Thyroid gland (tissue), 4 donors: ENCODE measurements at regions not wholly inside any gene's neighbourhood (a gene's known extent, or its start where the extent isn't known, plus 50 kb on each side); places are given as distances from the start of the nearest gene placed in this dataset.

Experiments used
- POLR2A ChIP-seq, 2 donors: fragments of 450-650 bp; IDR thresholded peaks; one replicate each; pipeline ENCODE4 v1.6.1; 2017; ENCODE audit warnings: antibody characterized with exemption in 2 of 2, mild to moderate bottlenecking in 2 of 2, moderate library complexity in 1 of 2
- TF ChIP-seq, protein P1 (sequence below), 6 experiments: fragments of 200-600 bp in 3 of 6; fragments of 450-650 bp in 3 of 6; sonication (generic) in 3 of 6; IDR thresholded peaks; one replicate each; pipeline ENCODE4 v1.5.1; 2016 to 2019; ENCODE audit warnings: antibody characterized with exemption in 6 of 6, mild to moderate bottlenecking in 2 of 6, inconsistent platforms in 1 of 6, moderate library complexity in 1 of 6

DNA sequence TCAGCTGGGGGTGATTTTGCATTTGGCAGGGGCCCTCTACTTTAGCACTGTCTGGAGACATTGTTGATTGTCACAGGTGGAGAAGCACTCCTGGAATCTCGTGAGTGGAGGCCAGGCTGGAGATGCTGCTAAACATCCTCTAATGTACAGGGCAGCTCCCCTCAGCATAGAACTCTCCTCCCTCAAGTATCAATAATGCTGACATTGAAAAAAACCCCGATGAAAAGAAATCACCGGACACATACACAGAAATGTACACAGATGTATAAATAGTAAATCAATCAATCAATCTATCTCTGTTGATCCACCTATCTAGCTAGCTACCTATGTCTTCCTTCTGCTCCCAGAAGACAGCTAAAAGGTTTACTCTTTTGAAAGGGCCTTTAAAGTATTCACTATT lies 89.4 kb upstream of the KCNJ15 start:
- TF ChIP-seq, protein P1, sequence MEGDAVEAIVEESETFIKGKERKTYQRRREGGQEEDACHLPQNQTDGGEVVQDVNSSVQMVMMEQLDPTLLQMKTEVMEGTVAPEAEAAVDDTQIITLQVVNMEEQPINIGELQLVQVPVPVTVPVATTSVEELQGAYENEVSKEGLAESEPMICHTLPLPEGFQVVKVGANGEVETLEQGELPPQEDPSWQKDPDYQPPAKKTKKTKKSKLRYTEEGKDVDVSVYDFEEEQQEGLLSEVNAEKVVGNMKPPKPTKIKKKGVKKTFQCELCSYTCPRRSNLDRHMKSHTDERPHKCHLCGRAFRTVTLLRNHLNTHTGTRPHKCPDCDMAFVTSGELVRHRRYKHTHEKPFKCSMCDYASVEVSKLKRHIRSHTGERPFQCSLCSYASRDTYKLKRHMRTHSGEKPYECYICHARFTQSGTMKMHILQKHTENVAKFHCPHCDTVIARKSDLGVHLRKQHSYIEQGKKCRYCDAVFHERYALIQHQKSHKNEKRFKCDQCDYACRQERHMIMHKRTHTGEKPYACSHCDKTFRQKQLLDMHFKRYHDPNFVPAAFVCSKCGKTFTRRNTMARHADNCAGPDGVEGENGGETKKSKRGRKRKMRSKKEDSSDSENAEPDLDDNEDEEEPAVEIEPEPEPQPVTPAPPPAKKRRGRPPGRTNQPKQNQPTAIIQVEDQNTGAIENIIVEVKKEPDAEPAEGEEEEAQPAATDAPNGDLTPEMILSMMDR (IDR thresholded peaks at IDR 0.05), result no peak
- TF ChIP-seq POLR2A (IDR thresholded peaks at IDR 0.05), result no peak
